Pancreas (tissue), 10 donors: ENCODE measurements at regions not wholly inside any gene's neighbourhood (a gene's known extent, or its start where the extent isn't known, plus 50 kb on each side); places are given as distances from the start of the nearest gene placed in this dataset.

Experiments
- ATAC-seq, 4 donors: fragments of 200-7000 bp; cut with Tn5 transposase; one replicate each; pipeline versions ENCODE4 v1.8.0 to v1.9.1; 2020; ENCODE audit warnings: mild to moderate bottlenecking in 4 of 4, moderate library complexity in 4 of 4
- DNase-seq, 6 donors: peaks; one replicate each; pipeline ENCODE4 v3.0.0-alpha.2; 2020
- FAIRE-seq: peaks from 2 replicates; lab custom pipeline; 2012; peaks lifted over from hg19 to GRCh38; lab: Jason Lieb, UNC
- H3K27ac ChIP-seq, 4 donors: fragments of 200-600 bp; sonication (generic); 1 replicate in 3 of 4; 2 replicates in 1 of 4; pipeline versions ENCODE4 v1.5.0 to v1.8.0; 2020
- H3K27me3 ChIP-seq, 4 donors: fragments of 200-600 bp; one replicate each; pipeline ENCODE4 v1.8.0; 2021
- H3K36me3 ChIP-seq, 3 donors: fragments of 200-600 bp; sonication (generic) in 1 of 3; one replicate each; pipeline versions ENCODE4 v1.5.0 to v1.8.0; 2020 to 2021
- H3K4me1 ChIP-seq, 3 donors: fragments of 200-600 bp; one replicate each; pipeline ENCODE4 v1.8.0; 2021
- H3K4me3 ChIP-seq, 4 donors: fragments of 200-600 bp; sonication (generic) in 2 of 4; one replicate each; pipeline versions ENCODE4 v1.5.0 to v1.8.0; 2020 to 2021
- H3K9me3 ChIP-seq, 4 donors: fragments of 200-600 bp; one replicate each; pipeline ENCODE4 v1.8.0; 2021
- CTCF ChIP-seq, 4 donors: fragments of 200-600 bp; sonication (generic) in 3 of 4; IDR thresholded peaks; one replicate each; pipeline versions ENCODE4 v1.5.0 to v1.8.0; 2021; ENCODE audit warnings: antibody characterized with exemption in 4 of 4
- WGBS, 2 donors: extraction: QIAGEN DNeasy Blood & Tissue Kit; methylation state at CpG; one replicate each; pipeline ENCODE4 v1.1.7; 2013; 5-methylcytosine and 5-hydroxymethylcytosine counted together
- intact Hi-C, 3 donors: fragments of 100-400 bp; cut with DNase I; formaldehyde crosslinking; loops; one replicate each; pipeline versions ENCODE4 v1.11.1 to v1.14.2; 2022
- donor health status: healthy with polysubstance abuse.
- donor health status: DM: no; HTN: no; CAD: no; lungs with moderate emphysema.
- donor health status: DM: no; HTN: no; CAD: no.
- donor health status: control.
- donor health status: control.
- donor health status: Bipolar disorder and iron deficiency.
- donor health status: DM: yes; HTN: yes; CAD: no.
- donor health status: DM: no; HTN: no; CAD: no.
- donor health status: DM: no; HTN: no; CAD: no.
- donor health status: DM: yes; HTN: yes; CAD: no.

GRCh38 chr19:28504139-28504538 lies 708.8 kb downstream of the UQCRFS1 start:
- intact Hi-C loops = no loop called here
- H3K36me3 ChIP-seq = no peaks in the 10 kb centered on the region
- no peaks in the 10 kb centered on the region for H3K4me1 ChIP-seq
- 75 to 86% methylated on average over 3 of the region's 3 CpGs for WGBS, 2 donors
- DNase-seq = no peak
- no peak for FAIRE-seq
- no peaks in the 10 kb centered on the region for H3K9me3 ChIP-seq
- no peak overlapping the region for H3K4me3 ChIP-seq
- peak in 2 of 4 donors; percentile 14 to 47 for ATAC-seq
- no peaks in the 10 kb centered on the region for H3K27me3 ChIP-seq
- H3K27ac ChIP-seq = no peak overlapping the region
- no peak for TF ChIP-seq CTCF (IDR thresholded peaks at IDR 0.05)

GRCh38 chr19:28502879-28503734 lies 709.8 kb downstream of the UQCRFS1 start:
- no peaks in the 10 kb centered on the region for H3K27me3 ChIP-seq
- H3K36me3 ChIP-seq = no peaks in the 10 kb centered on the region
- DNase-seq (no peak), ATAC-seq (no peak), FAIRE-seq (no peak)
- intact Hi-C loops = no loop called here
- no peak overlapping the region for H3K27ac ChIP-seq
- WGBS, 2 donors = 53% methylated on average over 15 of the region's 15 CpGs
- TF ChIP-seq CTCF (IDR thresholded peaks at IDR 0.05) = no peak
- no peak overlapping the region for H3K4me3 ChIP-seq
- H3K9me3 ChIP-seq = no peaks in the 10 kb centered on the region
- no peaks in the 10 kb centered on the region for H3K4me1 ChIP-seq

- Histone ChIP-seq H3K9me3 (no peaks in the 10 kb centered on the region), H3K4me1 (no peaks in the 10 kb centered on the region), H3K4me3 (no peak overlapping the region), H3K36me3 (no peaks in the 10 kb centered on the region), H3K27ac (no peak overlapping the region), H3K27me3 (no peaks in the 10 kb centered on the region)
- TF ChIP-seq CTCF (IDR thresholded peaks at IDR 0.05) = no peak
- DNase-seq (no peak), ATAC-seq (no peak), FAIRE-seq (no peak)
- 74 to 86% methylated on average over 3 of the region's 3 CpGs for WGBS, 2 donors
- intact Hi-C loops = no loop called here
Observed at GRCh38 chr19:28501976-28502375, 711.0 kb downstream of the UQCRFS1 start.

- FAIRE-seq (no peak), ATAC-seq (no peak), DNase-seq (no peak)
- 73 to 82% methylated on average over 9 of the region's 9 CpGs for WGBS, 2 donors
- Histone ChIP-seq H3K9me3 (no peaks in the 10 kb centered on the region), H3K27ac (no peak overlapping the region), H3K27me3 (no peaks in the 10 kb centered on the region), H3K4me3 (no peak overlapping the region), H3K36me3 (no peaks in the 10 kb centered on the region), H3K4me1 (no peaks in the 10 kb centered on the region)
- intact Hi-C loops = no loop called here
- no peak for TF ChIP-seq CTCF (IDR thresholded peaks at IDR 0.05)
Observed at GRCh38 chr19:28500982-28501630, 711.8 kb downstream of the UQCRFS1 start.

- WGBS, 2 donors = 55 to 64% methylated on average over 3 of the region's 3 CpGs
- Histone ChIP-seq H3K4me3 (no peak overlapping the region), H3K4me1 (no peaks in the 10 kb centered on the region), H3K27ac (no peak overlapping the region), H3K9me3 (no peaks in the 10 kb centered on the region), H3K27me3 (no peaks in the 10 kb centered on the region), H3K36me3 (no peaks in the 10 kb centered on the region)
- no peak for FAIRE-seq
- DNase-seq = no peak
- intact Hi-C loops = no loop called here
- no peak for ATAC-seq
- no peak for TF ChIP-seq CTCF (IDR thresholded peaks at IDR 0.05)
Observed at GRCh38 chr19:28500296-28500695, 712.7 kb downstream of the UQCRFS1 start.
